Sigmoid colon (tissue), 6 donors: ENCODE measurements at regions not wholly inside any gene's neighbourhood (a gene's known extent, or its start where the extent isn't known, plus 50 kb on each side); places are given as distances from the start of the nearest gene placed in this dataset.

Experiments
- DNase-seq: peaks from one replicate; pipeline ENCODE4 v3.0.0-alpha.2; 2019
- H3K27ac ChIP-seq, 4 donors: fragments of 200-600 bp; sonication (generic); one replicate each; pipeline ENCODE4 v1.5.1; 2016 to 2019; ENCODE audit warnings: mild to moderate bottlenecking in 1 of 4
- H3K27me3 ChIP-seq, 3 donors: fragments of 200-600 bp; sonication (generic); one replicate each; pipeline ENCODE4 v1.5.1; 2019; ENCODE audit warnings: mild to moderate bottlenecking in 1 of 3
- H3K36me3 ChIP-seq, 4 donors: fragments of 200-600 bp; sonication (generic); one replicate each; pipeline ENCODE4 v1.5.1; 2016 to 2019
- H3K4me1 ChIP-seq, 4 donors: fragments of 200-600 bp; sonication (generic); one replicate each; pipeline ENCODE4 v1.5.1; 2017 to 2019
- H3K4me3 ChIP-seq, 4 donors: fragments of 200-600 bp; sonication (generic); one replicate each; pipeline ENCODE4 v1.5.1; 2017 to 2019; ENCODE audit warnings: mild to moderate bottlenecking in 2 of 4, moderate library complexity in 1 of 4
- H3K9me3 ChIP-seq, 4 donors: fragments of 200-600 bp in 3 of 4; sonication (generic) in 3 of 4; one replicate each; pipeline versions ENCODE4 v1.5.1 to v1.6.1; 2013 to 2019
- CTCF ChIP-seq, 4 experiments: fragments of 450-650 bp in 3 of 4; fragments of 200-600 bp in 1 of 4; IDR thresholded peaks; one replicate each; pipeline ENCODE4 v1.5.1; 2016 to 2019; ENCODE audit warnings: antibody characterized with exemption in 4 of 4, mild to moderate bottlenecking in 3 of 4, moderate library complexity in 2 of 4
- EP300 ChIP-seq, 4 donors: sonication (generic); formaldehyde crosslinking; IDR thresholded peaks; one replicate each; pipeline ENCODE4 v1.6.1; 2017; ENCODE audit warnings: antibody characterized with exemption in 4 of 4
- POLR2A ChIP-seq, 2 donors: fragments of 450-650 bp; IDR thresholded peaks; one replicate each; pipeline ENCODE4 v1.6.1; 2016; ENCODE audit warnings: antibody characterized with exemption in 2 of 2, mild to moderate bottlenecking in 2 of 2, moderate library complexity in 2 of 2
- POLR2AphosphoS5 ChIP-seq, 4 donors: sonication (generic); formaldehyde crosslinking; IDR thresholded peaks; one replicate each; pipeline ENCODE4 v1.6.1; 2017; ENCODE audit warnings: antibody characterized with exemption in 4 of 4
- WGBS, 2 donors: extraction: QIAGEN DNeasy Blood & Tissue Kit; methylation state at CpG; one replicate each; pipeline ENCODE4 v1.1.7; 2013; 5-methylcytosine and 5-hydroxymethylcytosine counted together
- intact Hi-C: fragments of 100-400 bp; cut with DNase I; formaldehyde crosslinking; loops from one replicate; pipeline ENCODE4 v1.15.1; 2023
- donor health status: healthy with polysubstance abuse.
- donor health status: healthy.

GRCh38 chr15:35293353-35294130 is 208.4 kb upstream of the NANOGP8 start:
- no peak for DNase-seq
- no peak overlapping the region for H3K4me3 ChIP-seq
- H3K27me3 ChIP-seq, result no peaks in the 10 kb centered on the region
- intact Hi-C loops, result no loop called here
- TF ChIP-seq CTCF (IDR thresholded peaks at IDR 0.05) (peak in 1 of 4 experiments; percentile 16), POLR2AphosphoS5 (IDR thresholded peaks at IDR 0.05) (no peak)
- H3K9me3 ChIP-seq, result no peaks in the 10 kb centered on the region
- no peaks in the 10 kb centered on the region for H3K36me3 ChIP-seq
- WGBS, 2 donors, result 70% methylated on average over 4 of the region's 4 CpGs
- H3K27ac ChIP-seq, result no peak overlapping the region
- H3K4me1 ChIP-seq, result peaks cover 0 to 43% (median 21%) of the 10 kb centered on the region in 4 donors

DNA sequence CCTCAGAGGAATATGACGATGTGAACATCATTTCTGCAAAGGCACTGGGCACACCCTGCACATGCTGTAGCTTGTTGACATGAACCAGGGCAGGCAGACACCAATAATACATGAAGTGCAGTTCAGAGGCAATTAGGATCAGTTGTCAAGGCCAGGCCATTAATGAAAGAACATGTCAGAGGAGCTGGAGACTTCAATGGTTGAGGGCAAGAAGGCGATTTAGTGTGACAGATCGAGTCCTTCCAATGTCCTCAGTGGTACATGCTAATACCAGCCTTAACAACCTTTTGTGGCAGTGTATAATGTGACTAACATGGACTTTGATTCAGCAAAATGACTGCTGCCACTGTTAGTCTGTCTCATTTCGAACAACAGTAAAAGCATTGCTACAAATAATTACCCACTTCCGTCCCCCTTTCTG is 205.2 kb upstream of the NANOGP8 start:
- intact Hi-C loops, result no loop called here
- no peaks in the 10 kb centered on the region for H3K36me3 ChIP-seq
- H3K27me3 ChIP-seq, result no peaks in the 10 kb centered on the region
- TF ChIP-seq POLR2A (IDR thresholded peaks at IDR 0.05) (no peak), EP300 (IDR thresholded peaks at IDR 0.05) (no peak), CTCF (IDR thresholded peaks at IDR 0.05) (no peak), POLR2AphosphoS5 (IDR thresholded peaks at IDR 0.05) (no peak)
- DNase-seq, result no peak
- H3K4me3 ChIP-seq, result no peak overlapping the region
- WGBS, 2 donors, result 22 to 78% methylated on average over 5 of the region's 5 CpGs
- H3K27ac ChIP-seq, result no peak overlapping the region
- no peaks in the 10 kb centered on the region for H3K9me3 ChIP-seq
- peaks cover 0 to 43% (median 21%) of the 10 kb centered on the region in 4 donors for H3K4me1 ChIP-seq

DNA sequence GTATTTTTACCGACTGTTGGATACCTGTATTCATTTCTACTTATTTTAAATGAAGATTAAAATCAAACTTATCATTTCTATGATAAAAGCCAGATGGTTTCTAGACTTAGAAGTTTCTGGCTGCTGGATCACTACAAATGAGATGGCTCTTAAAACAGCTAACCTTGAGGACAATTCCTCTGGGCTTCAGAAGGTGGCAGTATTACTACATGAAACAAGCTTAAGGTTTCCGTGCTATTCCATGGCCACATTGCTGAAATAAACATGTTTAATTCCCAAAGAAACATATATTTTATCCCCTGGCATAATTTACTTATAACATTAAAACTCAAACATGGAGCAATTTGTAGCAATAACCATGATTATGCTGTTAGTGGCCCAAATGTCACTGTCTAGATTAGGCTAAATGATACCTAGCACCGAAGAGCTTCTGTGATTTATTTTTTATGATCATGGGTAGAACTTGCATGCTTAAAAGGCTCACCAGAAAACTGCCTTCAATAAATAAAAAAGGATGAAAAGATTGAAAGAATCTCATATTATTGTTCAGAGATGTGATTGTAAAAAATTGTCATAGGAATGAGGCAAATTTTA is 204.0 kb upstream of the NANOGP8 start:
- no peaks in the 10 kb centered on the region for H3K27me3 ChIP-seq
- 7 to 20% methylated on average over 3 of the region's 3 CpGs for WGBS, 2 donors

GRCh38 chr15:35288580-35288979 is 203.5 kb upstream of the NANOGP8 start:
- H3K27me3 ChIP-seq, result no peaks in the 10 kb centered on the region
- no peak overlapping the region for H3K27ac ChIP-seq
- 95 to 96% methylated on average over 3 of the region's 3 CpGs for WGBS, 2 donors
- no peaks in the 10 kb centered on the region for H3K9me3 ChIP-seq
- TF ChIP-seq POLR2AphosphoS5 (IDR thresholded peaks at IDR 0.05) (no peak), CTCF (IDR thresholded peaks at IDR 0.05) (no peak), EP300 (IDR thresholded peaks at IDR 0.05) (no peak), POLR2A (IDR thresholded peaks at IDR 0.05) (no peak)
- no peak overlapping the region for H3K4me3 ChIP-seq
- no peak for DNase-seq
- intact Hi-C loops, result loop anchor here (2.0 to 5.0 kb wide), 2 partner anchors 156 to 211 kb away; no protein-coding TSS in a partner anchor
- H3K36me3 ChIP-seq, result no peaks in the 10 kb centered on the region
- peaks cover 0 to 40% (median 18%) of the 10 kb centered on the region in 4 donors for H3K4me1 ChIP-seq

More for the DNA sequence above, 204.0 kb upstream of the NANOGP8 start:
- no peak for DNase-seq
- intact Hi-C loops, result loop anchor here (2.0 to 5.0 kb wide), 2 partner anchors 156 to 212 kb away; no protein-coding TSS in a partner anchor
- Histone ChIP-seq H3K36me3 (no peaks in the 10 kb centered on the region), H3K4me1 (peaks cover 0 to 43% (median 21%) of the 10 kb centered on the region in 4 donors), H3K4me3 (no peak overlapping the region), H3K9me3 (no peaks in the 10 kb centered on the region), H3K27ac (no peak overlapping the region)
- no peak for TF ChIP-seq POLR2AphosphoS5 (IDR thresholded peaks at IDR 0.05)
- peak; percentile 60 to 81 (median 66) for TF ChIP-seq CTCF (IDR thresholded peaks at IDR 0.05)
